Fibroblast of peridontal ligament (primary cell): ENCODE measurements at regions not wholly inside any gene's neighbourhood (a gene's known extent, or its start where the extent isn't known, plus 50 kb on each side); places are given as distances from the start of the nearest gene placed in this dataset.
A peak's percentile ranks its signal among the peaks of the same experiment; 100 is the strongest.

Experiments used
- DNase-seq: peaks from one replicate; pipeline ENCODE4 v3.0.0-alpha.2; 2010; ENCODE audit errors: extremely low read depth

DNA sequence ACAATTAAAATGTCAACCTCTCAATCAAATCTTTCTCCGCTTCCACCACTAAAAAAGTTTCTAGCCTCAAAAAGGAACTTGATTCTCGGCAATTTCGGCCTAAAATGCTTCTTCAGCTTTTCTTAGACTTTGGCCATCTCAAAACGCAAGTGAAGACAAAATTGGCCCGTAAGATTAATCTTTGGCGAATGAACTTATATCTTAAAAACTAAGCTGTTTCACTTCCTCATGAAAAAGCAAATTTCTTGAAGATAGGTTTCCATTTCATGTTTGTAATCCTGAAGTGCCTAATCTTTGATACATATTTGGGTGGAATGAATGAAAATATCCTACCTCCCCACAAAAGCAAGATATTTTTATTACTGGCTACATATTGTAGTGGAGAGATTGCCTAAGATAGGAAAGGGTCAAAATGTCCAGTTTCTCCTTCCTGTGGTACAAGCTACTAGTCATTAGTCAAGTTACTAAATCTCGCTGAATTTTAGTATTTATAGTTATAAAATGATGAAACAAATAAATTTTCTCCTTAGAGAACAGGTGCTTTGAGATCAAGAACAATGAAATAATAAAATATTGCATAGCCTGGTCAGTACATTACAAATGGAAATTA, 85.4 kb upstream of the ZEB2 start:
- no peak for DNase-seq

DNA sequence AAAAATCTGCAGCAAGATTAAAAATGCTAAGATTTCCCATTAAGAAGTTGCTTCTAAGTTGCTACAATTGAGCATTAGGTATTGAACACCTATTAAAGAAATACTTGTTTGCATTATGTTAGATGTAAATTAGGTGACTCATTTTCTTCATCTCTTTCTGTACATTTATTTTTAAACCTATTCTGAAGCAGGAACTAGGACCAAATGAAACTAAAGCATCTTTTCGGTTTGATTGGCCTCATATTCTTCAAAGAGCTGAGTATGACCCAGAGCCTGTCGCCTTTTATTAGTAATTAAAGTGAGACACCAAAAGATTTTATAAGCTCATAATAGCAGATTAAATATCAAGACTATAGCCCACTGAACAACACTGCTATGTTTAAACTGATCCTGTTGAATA, 83.4 kb upstream of the ZEB2 start:
- no peak for DNase-seq

DNA sequence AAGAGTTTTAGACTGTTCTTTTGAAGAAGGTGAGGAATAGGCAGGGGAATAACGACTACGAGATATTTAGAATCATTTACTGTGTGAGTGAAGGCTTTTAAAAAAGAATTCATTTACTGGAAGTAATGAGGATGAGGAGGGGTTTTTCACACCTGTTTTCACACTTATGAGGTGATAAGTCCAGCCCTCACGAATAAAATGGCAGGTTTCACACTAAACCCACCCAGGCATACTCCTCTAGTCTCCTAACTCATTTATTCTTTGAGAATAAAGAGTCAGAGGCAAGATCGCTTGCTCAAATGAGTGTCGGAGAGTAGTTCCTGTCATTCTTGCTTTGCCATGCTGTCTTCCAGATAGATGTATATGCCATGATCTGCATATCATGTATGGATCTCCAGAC, 79.0 kb upstream of the ZEB2 start:
- no peak for DNase-seq

DNA sequence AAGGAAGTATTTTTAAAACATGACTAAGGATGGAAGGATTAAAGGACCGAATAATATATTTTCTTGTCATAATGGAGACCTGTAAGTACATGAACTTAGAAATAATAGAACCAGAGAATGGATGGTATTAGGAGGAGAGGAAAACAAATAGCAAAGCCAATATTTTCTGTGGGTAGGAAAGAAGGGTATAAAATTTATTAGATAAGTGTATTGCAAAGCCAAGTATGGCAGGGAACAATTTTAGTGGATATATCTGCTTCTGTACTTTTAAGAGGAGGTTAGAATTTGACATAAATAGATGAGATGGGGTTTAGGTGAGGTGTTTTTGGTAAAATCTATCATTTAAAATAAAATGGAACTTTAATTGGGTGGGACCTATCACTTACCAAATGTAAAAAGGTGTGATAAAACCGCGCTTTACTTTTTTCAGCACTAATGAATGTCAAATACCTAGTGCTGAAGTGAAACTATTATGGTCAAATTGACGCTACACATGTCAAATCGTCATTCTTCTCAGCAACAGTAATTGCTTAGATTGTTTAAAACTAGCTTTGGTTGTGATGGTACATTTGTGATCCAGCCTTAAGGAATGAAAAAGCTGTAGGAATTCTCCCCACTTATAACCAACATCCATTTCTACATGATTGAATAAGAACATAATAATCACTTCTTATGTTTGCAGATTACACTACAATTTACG, 78.1 kb upstream of the ZEB2 start:
- DNase-seq: no peak

DNA sequence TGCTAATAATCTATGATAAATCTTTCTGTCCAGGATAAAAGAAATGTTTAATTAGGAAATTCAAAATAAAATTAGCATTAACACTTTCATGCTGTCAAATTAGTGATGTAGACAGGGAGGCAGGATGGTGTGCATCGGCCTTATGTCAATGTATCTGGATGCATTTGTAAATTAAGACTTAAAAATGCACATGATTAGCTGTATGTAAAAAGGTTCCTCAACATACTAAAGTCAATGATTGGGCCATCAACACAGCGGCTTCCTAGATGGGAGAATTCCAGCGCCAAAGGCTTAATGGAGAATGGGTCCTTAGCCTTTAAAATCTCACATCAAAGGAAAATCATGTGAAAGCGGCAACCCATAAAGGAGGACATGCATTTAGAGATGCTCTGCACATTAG, 77.5 kb upstream of the ZEB2 start:
- DNase-seq: no peak

DNA sequence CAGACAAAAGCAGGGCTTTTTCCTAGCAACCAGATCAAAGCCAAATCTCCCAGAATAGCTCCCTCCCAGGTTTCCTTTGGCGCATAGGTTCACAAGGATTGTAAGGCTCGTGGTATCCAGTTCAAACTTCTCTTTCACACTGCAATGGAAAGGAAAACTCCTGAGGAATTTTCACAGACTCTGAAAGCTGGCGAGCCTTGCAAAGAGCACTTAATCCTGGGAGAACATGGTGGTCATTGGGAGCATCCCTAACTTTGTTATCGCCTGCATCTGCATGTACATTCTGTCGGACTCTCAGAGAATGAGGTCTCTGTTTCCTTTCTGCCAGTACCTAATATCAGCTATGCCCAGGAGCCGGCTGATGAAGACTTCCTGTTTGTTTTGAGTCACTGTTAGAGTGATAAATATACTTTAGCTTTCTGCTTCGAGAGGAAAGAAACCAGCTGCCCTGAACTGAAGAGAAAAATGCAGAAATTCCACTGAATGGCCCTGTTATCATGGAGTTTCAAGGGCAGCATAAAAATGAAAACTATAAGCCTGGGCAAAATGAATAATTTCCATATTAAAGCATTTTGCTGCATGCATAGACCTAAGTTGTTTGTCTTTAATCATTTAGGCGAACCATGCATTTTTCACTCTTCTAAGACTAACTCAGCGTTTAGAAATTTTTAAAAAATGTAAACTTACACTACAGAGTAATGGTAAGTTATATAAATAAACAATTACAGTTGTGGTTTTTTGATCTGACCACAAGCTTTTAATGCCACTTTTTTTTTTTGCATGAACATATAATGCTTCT, 76.4 kb upstream of the ZEB2 start:
- DNase-seq: peak; percentile 81

DNA sequence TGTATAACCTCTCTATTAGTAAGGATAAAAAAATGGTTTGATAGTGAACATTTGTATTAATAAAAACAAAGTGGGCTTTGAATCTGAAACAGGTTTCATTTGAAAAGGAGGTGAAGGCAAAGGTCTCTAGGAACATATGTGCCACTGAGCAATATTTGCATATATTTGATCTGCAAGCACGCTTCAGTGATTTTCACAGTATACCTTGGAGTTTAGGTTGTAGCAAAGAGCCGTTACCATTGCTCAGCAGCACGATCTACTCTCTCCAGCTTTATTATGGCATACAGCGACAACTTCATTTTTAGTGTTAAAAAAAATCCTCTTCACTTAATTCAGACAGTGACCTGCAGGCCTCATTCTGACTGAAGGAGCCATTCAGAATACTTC, 75.8 kb upstream of the ZEB2 start:
- no peak for DNase-seq

DNA sequence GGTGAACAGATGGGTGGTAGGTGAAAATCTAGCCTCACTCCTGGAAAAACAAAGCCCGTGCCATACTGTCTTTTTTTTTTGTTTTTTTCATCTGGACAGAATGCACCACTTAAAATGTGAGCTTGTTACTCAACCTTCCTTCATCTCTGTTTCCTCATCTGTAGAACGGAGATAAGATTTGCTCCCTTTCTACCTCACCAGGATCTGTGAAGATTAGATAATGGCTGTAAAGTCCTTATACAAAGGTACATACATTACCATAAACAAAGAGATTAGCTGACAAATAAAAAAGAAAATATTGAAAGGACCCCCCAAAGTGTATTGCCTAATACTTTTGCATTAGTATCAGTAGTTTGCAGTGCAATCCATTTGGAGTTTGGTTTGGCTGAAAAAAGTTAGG, 75.4 kb upstream of the ZEB2 start:
- DNase-seq: no peak

DNA sequence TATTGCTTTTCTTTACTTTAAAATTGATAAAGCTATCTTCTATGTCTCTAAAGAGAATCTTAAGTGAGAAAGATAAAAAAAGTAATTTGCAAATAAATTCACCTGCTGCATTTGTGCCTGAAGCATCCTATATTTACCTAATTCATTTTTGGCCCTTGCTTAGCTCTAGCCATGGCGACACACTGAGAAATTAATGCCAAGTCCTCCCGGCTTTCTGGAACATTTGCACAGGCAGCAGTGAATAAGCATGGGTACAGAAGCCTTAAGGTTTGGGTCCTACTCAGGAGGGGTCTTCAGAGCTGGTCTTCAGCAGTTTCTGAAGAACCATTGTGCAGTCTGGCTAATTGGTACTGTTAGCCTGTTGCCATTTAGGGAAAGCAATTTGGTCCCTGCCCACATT, 73.9 kb upstream of the ZEB2 start:
- DNase-seq: no peak

DNA sequence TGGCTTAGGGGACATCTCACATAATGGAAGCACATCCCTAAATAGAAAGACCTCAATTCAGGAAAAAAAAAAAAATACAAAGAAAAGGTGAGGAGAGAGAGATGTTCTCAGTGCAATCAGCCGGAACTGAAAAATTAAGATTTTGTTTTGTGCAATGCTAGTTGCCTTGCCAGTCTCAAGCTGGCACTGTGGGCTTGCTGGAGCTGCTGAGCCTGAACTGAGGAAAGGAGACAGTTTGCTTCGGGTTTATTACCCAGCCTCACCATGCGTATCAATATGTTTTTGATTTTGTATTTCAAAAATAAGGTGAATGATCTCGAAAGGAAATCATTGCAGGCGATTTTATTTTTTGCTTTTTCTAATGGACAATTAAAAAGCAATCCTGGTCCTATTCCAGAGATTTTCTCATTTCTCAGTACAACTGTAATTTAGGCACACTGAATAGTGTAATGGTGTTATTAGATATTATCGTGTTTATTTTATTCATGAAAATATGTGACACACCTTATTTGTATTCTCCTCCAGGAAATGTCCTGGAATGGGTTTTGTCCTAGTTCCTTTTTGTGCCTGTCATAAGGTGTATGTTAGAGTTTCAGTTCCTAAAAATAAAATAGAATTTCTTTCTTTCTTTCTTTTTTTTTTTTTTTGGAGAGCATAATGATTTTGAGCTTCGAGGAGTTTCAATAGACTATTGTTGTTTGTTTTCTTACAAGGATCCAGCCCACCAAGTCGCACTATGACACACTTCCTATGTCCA, 72.8 kb upstream of the ZEB2 start:
- DNase-seq: no peak

DNA sequence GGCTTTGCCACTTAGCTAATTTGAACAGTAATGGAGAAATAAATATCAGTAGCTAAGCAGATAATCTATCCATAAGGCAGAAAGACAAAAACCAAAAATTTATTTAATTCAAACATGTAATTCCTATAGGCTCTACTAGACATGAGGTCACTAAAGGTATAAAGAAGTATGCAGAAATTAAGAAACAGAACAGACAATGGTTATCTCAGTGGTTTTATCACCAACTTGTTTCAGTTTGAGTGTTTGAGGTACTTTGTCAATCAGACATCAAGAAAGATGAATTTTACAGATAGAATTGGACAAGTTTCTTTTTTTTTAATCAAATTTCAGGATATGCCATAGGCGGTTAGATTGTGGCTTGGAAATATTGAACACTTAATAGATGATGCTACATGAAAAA, 67.4 kb upstream of the ZEB2 start:
- DNase-seq: no peak

DNA sequence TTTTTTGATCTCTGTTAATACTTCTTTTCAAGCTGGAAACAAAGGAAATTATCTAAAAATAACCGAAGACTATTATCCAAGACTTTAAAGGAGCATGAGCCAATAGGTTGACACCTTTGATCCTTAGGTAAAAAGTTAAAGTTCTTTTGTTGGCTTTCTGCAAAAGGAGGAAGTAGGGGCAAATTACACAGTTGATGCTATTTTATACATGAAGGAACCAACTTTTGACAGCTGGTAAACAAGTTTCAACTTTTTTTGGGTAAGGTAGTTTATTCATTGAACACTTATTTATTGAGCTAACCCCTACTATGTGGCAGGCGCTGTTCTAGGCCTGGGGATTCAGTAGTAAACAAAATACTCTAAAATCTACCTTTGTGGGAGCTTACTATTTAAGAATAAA, 66.6 kb upstream of the ZEB2 start:
- DNase-seq: no peak

DNA sequence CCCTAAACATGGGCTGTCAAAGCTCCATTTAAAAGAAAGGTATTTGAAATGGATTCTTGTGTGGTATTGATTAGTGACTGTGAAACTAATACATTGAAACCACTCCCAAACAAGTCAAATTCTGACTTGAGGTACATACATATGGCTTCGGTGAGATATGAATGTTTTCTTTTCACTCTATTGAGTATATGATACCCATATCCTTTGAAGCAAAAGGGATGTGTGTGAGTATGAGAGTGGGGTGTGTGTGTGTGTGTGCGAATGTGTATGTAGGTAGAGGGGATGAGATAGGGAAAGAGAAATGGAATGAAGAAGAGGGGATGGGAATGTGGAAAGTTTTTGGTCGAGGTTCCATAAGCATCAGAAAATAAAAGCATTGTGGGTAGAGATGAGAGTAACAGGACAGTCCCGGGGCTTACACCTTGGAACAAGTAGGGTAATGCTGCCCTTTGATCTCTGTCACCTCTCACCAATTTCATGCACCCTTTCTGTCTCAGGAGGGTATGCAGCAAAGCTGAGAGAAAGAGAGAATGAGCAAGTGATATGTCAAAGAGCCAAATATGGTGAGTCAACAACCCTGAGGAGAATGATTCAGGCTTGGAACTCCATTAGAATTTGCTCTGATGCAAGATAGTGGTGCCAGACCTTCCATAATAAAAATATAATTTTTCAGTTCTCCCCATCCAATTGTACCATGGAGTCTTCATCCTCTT, 64.0 kb upstream of the ZEB2 start:
- DNase-seq: peak; percentile 92

DNA sequence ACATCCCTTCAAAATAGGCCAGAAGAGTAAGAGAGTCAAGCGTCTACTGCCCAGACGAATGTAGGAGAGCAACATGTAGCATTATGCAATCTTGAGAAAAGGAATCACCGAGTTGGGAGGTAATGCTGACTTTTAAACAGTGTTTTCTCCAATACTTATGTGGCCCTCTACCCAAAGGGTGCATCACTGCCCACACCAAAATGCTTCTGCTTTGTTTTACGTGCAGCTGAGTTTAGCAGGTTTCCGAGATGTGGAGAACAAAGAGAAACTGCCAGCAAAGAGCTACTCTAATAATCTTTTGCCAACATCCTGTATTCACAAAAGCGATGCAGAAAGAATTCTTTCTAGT, 63.4 kb upstream of the ZEB2 start:
- DNase-seq: no peak

DNA sequence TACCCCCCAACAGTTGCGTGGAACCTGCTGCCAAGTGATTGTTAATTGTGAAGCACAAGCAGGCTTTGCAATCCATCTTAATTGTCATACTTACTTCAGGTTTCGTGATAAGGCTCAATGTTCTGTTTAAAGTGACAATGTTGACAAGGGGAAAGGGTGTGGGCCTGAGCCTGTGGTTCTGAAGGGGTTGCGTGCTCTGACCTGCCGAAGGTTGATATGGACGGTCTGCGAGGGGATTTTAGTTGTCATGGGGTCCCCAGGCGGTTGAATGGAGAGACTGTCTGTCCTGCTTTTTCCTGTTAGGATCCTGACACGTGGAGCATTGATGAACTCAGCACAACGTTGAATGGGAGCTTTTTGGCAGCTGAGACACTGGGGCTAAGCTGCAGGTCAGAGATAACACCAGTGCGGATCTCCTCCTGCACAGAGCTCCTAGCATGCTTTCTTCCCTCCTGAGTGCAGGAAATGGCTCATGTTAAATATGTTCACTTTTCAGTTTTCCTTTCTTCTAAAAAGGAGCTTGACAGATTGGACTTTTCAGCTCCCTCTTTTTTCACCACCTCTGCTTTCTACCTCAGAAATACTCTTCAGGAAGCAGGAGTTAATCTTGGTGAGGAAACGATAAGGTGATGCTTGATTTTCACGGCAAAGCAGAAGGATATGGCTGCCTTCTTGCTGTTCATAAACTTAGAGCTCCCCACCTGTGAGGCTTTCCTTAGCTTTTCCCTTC, 62.9 kb upstream of the ZEB2 start:
- no peak for DNase-seq

DNA sequence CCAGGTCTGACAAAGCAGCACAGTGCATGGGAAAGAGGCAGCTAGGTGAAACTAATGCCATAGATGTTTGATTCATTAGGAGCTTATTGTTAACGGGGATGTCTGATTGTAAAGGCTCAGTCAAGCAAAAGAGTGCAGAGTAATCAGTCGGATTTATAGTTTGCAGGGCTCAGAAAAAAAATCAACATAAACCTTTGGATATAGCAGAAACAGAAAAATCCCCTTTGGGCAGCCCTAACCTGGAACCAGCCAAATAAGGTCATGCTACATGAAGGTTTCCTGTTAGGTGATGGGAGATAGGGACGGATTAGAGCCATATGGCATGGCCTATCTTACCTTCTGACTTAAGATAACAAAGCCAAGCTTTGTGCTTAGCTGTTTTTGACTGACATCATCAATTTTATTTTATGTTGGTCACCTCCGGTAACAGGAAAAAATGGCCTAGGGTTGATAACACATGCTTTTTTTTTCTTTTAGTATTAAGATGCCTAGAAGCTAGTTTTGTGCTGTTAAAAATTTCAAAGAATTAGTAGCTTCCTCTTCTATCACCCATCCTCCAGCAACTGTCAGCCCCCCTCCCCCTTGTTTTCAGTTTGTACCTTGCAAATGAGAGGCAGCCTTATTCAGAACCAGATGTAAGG, 60.7 kb upstream of the ZEB2 start:
- DNase-seq: no peak

DNA sequence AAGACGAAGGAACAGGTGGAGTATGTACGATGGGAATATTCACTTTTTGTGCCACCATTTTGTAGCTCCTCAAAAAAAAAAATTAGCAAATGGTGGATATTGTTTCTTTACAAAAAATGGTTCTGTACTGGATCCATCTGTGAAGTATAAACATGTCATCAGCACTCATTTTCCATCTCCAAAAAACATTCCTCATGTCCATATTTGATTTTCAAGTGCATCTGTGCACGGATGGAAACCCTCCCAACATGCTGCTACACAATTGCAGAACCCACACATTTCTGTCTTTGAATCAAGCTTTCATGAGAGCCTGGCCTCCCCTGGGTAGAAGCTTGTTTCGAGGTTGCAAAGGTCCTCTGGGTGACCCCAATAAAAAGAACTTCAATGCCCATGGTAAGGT, 59.6 kb upstream of the ZEB2 start:
- no peak for DNase-seq

DNA sequence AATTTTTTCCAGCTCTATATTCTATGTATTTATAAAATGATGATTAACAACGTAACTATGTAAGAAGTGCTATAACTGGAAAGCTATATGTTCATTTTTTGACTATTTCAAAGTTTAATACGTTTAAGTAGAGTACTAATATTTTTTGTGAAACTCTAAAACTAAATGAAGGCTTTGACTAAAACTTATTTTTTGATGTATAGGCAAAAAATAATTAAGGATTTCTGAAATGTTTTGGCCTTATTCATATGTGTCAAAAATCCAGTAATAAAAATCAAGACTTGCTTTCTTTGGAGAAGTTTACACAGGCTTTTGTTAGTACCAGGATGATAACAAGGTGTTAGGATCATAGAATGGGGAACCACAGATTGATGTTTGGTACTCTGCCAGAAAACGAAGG, 58.2 kb upstream of the ZEB2 start:
- no peak for DNase-seq

DNA sequence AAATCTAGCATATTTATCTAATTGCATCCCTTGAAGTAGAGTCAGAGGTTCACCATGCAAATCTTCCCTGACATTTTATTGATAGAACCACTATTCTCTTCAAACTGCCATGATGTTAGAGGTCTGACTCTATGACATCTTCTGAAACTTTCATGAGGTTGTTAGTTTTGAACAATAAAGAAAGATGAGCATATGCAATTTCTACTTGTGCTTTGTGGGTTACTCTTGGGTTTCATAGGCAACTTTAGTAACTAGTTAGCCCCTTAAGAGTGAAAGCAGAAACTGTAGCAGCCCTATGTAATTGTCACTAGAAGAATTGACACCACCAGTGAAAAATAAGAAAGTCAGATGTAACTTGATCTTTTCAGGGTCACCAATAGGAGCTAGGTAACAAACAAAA, 53.1 kb upstream of the ZEB2 start:
- no peak for DNase-seq

DNA sequence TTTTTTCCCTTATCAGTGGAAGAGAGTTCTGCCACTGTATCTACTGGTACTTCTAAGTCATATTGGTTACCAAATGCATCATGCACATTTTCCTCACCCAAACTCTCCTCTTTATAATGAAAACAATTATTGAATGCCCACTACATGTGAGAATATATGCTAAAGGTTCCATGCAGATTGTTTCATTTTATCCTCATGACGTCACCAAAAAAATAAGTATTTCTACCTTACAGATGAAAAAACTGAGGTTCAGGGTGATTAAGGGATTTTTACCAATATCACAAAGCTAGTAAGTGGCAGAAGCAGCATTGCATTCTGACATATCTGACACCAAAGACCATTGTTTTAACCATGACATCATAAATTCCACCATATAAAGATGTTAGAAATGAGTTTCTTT, 51.9 kb upstream of the ZEB2 start:
- no peak for DNase-seq

DNA sequence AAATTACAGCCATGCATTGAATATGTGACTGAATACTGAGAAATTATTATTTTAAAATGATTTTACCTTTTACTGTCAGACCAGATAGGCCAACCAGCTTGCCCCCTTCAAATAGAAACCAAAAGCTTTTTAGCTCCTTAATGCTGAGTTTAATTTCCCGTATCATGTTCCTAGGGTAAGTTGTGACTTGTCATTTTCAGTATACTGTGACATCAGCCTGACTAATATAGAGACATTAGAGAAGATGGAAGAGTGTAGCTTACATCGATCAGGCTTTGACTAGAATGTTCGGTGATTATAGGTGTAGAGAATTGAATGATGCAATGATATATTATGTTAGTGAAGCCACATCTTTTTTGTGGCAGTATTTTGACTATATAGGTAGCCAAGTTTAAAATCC, 50.6 kb upstream of the ZEB2 start:
- no peak for DNase-seq
